H1 (cell line): ENCODE measurements at regions not wholly inside any gene's neighbourhood (a gene's known extent, or its start where the extent isn't known, plus 50 kb on each side); places are given as distances from the start of the nearest gene placed in this dataset.

Experiments used
- GABPA ChIP-seq: IDR thresholded peaks from 2 replicates; pipeline ENCODE4 v1.6.1; 2011; ENCODE audit warnings: mild to moderate bottlenecking, low read length, moderate library complexity, borderline replicate concordance; ENCODE audit not compliant: insufficient read depth
- POLR2A ChIP-seq, 2 experiments: IDR thresholded peaks; 1 replicate in 1 of 2; 2 replicates in 1 of 2; pipeline ENCODE4 v1.6.1; 2011; ENCODE audit warnings: low read depth in 2 of 2, low read length in 2 of 2, mild to moderate bottlenecking in 2 of 2; ENCODE audit errors: control extremely low read depth in 1 of 2
- POLR2AphosphoS5 ChIP-seq: IDR thresholded peaks from 2 replicates; pipeline ENCODE4 v1.6.1; 2011; ENCODE audit warnings: low read depth, low read length
- SAP30 ChIP-seq: fragments of 300-600 bp; sonication (generic); IDR thresholded peaks from 2 replicates; pipeline ENCODE4 v1.7.1; 2012; ENCODE audit warnings: low read length, moderate library complexity, mild to moderate bottlenecking, inconsistent platforms; ENCODE audit not compliant: insufficient read depth, insufficient replicate concordance
- TEAD4 ChIP-seq: IDR thresholded peaks from 2 replicates; pipeline ENCODE4 v1.6.1; 2012; ENCODE audit warnings: low read depth, low read length, inconsistent platforms, mixed read lengths
- TF ChIP-seq, protein P1 (sequence below), 3 experiments: IDR thresholded peaks; 1 replicate in 2 of 3; 2 replicates in 1 of 3; pipeline versions ENCODE4 v1.5.1 to v1.6.1; 2011; ENCODE audit warnings: low read length in 3 of 3, mild to moderate bottlenecking in 3 of 3, inconsistent platforms in 2 of 3, low read depth in 1 of 3, moderate library complexity in 1 of 3; ENCODE audit not compliant: insufficient read depth in 1 of 3; ENCODE audit errors: control extremely low read depth in 1 of 3
- TF ChIP-seq, protein P2 (sequence below): IDR thresholded peaks from 2 replicates; pipeline ENCODE4 v1.6.1; 2012; ENCODE audit warnings: inconsistent platforms

DNA sequence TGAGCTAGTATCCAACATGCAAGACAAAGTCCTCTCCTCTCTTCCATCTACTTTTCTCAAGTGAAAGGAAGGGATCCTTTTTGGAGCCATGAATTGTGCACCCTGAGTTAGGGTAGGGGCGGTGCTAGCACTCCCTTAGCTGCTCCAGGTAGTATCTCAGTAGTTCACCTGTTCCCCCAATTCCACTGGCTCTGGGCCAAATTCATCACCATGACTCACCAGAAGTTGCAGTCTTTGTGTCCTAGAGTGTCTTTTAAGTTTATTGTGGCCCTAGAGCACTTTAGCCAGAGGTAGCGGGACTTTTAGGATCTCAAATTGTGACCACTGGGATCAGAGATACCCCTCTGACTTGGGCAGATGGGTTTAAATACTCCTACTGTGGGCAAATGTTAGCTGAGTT, 398.6 kb upstream of the ANO5 start:
- TF ChIP-seq SAP30 (no peak), GABPA (no peak), POLR2A (IDR thresholded peaks at IDR 0.05; ENCODE audit: control extremely low read depth in 1 of 2, low read depth in 2 of 2, low read length in 2 of 2) (no peak), TEAD4 (no peak), POLR2AphosphoS5 (no peak)
- TF ChIP-seq, protein P1, sequence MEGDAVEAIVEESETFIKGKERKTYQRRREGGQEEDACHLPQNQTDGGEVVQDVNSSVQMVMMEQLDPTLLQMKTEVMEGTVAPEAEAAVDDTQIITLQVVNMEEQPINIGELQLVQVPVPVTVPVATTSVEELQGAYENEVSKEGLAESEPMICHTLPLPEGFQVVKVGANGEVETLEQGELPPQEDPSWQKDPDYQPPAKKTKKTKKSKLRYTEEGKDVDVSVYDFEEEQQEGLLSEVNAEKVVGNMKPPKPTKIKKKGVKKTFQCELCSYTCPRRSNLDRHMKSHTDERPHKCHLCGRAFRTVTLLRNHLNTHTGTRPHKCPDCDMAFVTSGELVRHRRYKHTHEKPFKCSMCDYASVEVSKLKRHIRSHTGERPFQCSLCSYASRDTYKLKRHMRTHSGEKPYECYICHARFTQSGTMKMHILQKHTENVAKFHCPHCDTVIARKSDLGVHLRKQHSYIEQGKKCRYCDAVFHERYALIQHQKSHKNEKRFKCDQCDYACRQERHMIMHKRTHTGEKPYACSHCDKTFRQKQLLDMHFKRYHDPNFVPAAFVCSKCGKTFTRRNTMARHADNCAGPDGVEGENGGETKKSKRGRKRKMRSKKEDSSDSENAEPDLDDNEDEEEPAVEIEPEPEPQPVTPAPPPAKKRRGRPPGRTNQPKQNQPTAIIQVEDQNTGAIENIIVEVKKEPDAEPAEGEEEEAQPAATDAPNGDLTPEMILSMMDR (IDR thresholded peaks at IDR 0.05; ENCODE audit: control extremely low read depth in 1 of 3, insufficient read depth in 1 of 3, low read depth in 1 of 3, low read length in 3 of 3): no peak
- TF ChIP-seq, protein P2, sequence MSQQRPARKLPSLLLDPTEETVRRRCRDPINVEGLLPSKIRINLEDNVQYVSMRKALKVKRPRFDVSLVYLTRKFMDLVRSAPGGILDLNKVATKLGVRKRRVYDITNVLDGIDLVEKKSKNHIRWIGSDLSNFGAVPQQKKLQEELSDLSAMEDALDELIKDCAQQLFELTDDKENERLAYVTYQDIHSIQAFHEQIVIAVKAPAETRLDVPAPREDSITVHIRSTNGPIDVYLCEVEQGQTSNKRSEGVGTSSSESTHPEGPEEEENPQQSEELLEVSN: no peak
